BJ (cell line): ENCODE measurements at regions not wholly inside any gene's neighbourhood (a gene's known extent, or its start where the extent isn't known, plus 50 kb on each side); places are given as distances from the start of the nearest gene placed in this dataset.

ENCODE experiments used
- CTCF ChIA-PET: fragments of 350-600 bp; formaldehyde crosslinking; extraction: SDS; loops from one replicate; lab custom pipeline; 2021; ENCODE audit warnings: antibody characterized with exemption, inconsistent platforms; lab: Yijun Ruan, JAX
- POLR2A ChIA-PET: fragments of 300-600 bp; sonication (Branson Sonifier 250); formaldehyde crosslinking; extraction: SDS; loops from one replicate; lab custom pipeline; 2021; ENCODE audit warnings: antibody characterized with exemption; lab: Charles Lee
- DNase-seq: peaks from one replicate; pipeline ENCODE4 v3.0.0-alpha.2; 2011; ENCODE audit warnings: low read depth
- H3K27me3 ChIP-seq: 2 replicates; pipeline ENCODE4 v1.6.0; 2011; ENCODE audit warnings: low read length; ENCODE audit not compliant: control insufficient read depth, insufficient read depth
- H3K36me3 ChIP-seq: 2 replicates; pipeline ENCODE4 v1.5.1; 2011; ENCODE audit warnings: low read length; ENCODE audit not compliant: control insufficient read depth, insufficient read depth
- H3K4me3 ChIP-seq: 2 replicates; pipeline ENCODE4 v1.5.1; 2011; ENCODE audit warnings: low read depth, mild to moderate bottlenecking, control low read depth, low read length
- TF ChIP-seq, protein P1 (sequence below): IDR thresholded peaks from 2 replicates; pipeline ENCODE4 v1.5.1; 2011; ENCODE audit warnings: low read depth, mild to moderate bottlenecking, control low read depth, inconsistent platforms, low read length, moderate library complexity; ENCODE audit not compliant: insufficient read depth

DNA sequence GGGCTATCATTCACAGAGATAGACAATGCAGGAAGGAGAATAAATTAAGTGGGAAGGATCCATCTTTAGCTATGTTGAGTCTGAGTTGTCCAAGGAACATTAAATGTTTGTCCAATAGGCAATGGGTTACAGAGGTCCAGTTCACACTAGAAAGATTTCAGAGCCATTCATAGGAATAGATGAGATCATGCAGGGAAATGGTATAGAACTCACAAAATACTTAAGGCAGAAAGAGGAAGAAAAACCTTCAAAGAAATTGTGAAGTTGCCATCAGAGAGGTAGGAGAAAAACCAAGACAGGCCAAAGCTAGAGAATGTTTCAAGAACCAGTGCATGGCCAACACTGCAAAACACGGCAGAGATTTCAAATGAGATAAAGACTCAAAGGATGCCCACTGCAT, 94.1 kb downstream of the PHLDA1 start:
- POLR2A ChIA-PET = no interaction called here
- H3K36me3 ChIP-seq = no peaks in the 10 kb centered on the region

GRCh38 chr12:75936515-75937440, 94.8 kb downstream of the PHLDA1 start:
- H3K4me3 ChIP-seq = no peak overlapping the region
- ChIA-PET CTCF (interaction anchor here (0.7 kb wide), 1 partner anchor 387 kb away, joined by 3 read pairs; no protein-coding TSS in a partner anchor), POLR2A (no interaction called here)
- no peaks in the 10 kb centered on the region; the same call in 1 of the 2 replicates for H3K27me3 ChIP-seq
- TF ChIP-seq, protein P1, sequence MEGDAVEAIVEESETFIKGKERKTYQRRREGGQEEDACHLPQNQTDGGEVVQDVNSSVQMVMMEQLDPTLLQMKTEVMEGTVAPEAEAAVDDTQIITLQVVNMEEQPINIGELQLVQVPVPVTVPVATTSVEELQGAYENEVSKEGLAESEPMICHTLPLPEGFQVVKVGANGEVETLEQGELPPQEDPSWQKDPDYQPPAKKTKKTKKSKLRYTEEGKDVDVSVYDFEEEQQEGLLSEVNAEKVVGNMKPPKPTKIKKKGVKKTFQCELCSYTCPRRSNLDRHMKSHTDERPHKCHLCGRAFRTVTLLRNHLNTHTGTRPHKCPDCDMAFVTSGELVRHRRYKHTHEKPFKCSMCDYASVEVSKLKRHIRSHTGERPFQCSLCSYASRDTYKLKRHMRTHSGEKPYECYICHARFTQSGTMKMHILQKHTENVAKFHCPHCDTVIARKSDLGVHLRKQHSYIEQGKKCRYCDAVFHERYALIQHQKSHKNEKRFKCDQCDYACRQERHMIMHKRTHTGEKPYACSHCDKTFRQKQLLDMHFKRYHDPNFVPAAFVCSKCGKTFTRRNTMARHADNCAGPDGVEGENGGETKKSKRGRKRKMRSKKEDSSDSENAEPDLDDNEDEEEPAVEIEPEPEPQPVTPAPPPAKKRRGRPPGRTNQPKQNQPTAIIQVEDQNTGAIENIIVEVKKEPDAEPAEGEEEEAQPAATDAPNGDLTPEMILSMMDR = no peak
- no peaks in the 10 kb centered on the region for H3K36me3 ChIP-seq
- DNase-seq = no peak

More for the DNA sequence above, 94.1 kb downstream of the PHLDA1 start:
- H3K27me3 ChIP-seq = no peaks in the 10 kb centered on the region; the same call in 1 of the 2 replicates
- TF ChIP-seq, protein P1 = no peak
- no peak for DNase-seq
- CTCF ChIA-PET = no interaction called here
- H3K4me3 ChIP-seq = no peak overlapping the region

GRCh38 chr12:75935539-75936242, 95.9 kb downstream of the PHLDA1 start:
- TF ChIP-seq, protein P1 = no peak
- Histone ChIP-seq H3K27me3 (no peaks in the 10 kb centered on the region; the same call in 1 of the 2 replicates), H3K36me3 (no peaks in the 10 kb centered on the region), H3K4me3 (no peak overlapping the region)
- ChIA-PET CTCF (interaction anchor here (0.7 kb wide), 1 partner anchor 386 kb away, joined by 3 read pairs; no protein-coding TSS in a partner anchor), POLR2A (no interaction called here)
- no peak for DNase-seq

DNA sequence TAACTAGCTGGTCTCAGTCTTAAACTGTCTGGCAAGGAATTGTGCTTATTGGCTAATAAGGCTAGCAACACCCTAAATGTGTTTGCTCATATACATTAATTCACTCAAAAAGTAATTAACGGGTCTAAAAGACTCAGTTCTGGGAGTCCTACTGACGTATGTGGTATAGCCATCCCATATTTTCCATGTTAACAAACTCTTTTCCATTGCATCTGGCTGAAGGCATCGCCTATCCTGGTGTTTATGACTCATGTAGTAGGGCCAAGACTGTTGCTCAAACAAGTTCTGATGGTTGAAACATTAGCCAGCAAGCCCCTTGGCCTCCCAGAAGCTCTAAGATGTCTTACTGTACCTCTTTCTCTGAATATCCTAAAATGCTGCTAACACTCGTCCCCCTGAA, 98.5 kb downstream of the PHLDA1 start:
- ChIA-PET CTCF (interaction anchor here (0.6 to 1.5 kb wide), 2 partner anchors 11 to 54 kb away, joined by 4 to 6 read pairs; no protein-coding TSS in a partner anchor), POLR2A (no interaction called here)
- Histone ChIP-seq H3K36me3 (no peaks in the 10 kb centered on the region), H3K27me3 (no peaks in the 10 kb centered on the region; the same call in 1 of the 2 replicates), H3K4me3 (no peak overlapping the region)
- no peak for DNase-seq
- TF ChIP-seq, protein P1 = no peak

GRCh38 chr12:75932241-75932640, 99.3 kb downstream of the PHLDA1 start:
- CTCF ChIA-PET = no interaction called here
- no peak for DNase-seq
- Histone ChIP-seq H3K27me3 (no peaks in the 10 kb centered on the region; the same call in 1 of the 2 replicates), H3K36me3 (no peaks in the 10 kb centered on the region), H3K4me3 (no peak overlapping the region)
- TF ChIP-seq, protein P1 = no peak
- POLR2A ChIA-PET = no interaction called here
